ENCODE measurements at regions not wholly inside any gene's neighbourhood (a gene's known extent, or its start where the extent isn't known, plus 50 kb on each side); places are given as distances from the start of the nearest gene placed in this dataset.

- no peak overlapping the region for H4K5ac ChIP-seq (ENCODE audit: low read depth, low read length)
- dilution Hi-C loops (cut with HindIII; ENCODE audit: low sequenced_read_pairs, unreplicated experiment) (no loop called here), intact Hi-C loops (cut with micrococcal nuclease) (no loop called here), in situ Hi-C loops (cut with MboI; ENCODE audit: low sequenced_read_pairs) (no loop called here)
- H3K23ac ChIP-seq (ENCODE audit: low read depth, low read length): no peak overlapping the region
- H4K20me1 ChIP-seq (ENCODE audit: insufficient read depth, low read length): no peaks in the 10 kb centered on the region
- no peak overlapping the region for H2BK5ac ChIP-seq (ENCODE audit: low read depth, low read length, poor library complexity, severe bottlenecking)
- no peak overlapping the region for H2AFZ ChIP-seq (replicated peaks; ENCODE audit: low read length, poor library complexity)
- no peak overlapping the region for H2BK20ac ChIP-seq (ENCODE audit: low read depth, low read length)
- no peak overlapping the region for H2AK9ac ChIP-seq (replicated peaks; ENCODE audit: low read depth, low read length, poor library complexity)
- H2AK5ac ChIP-seq (ENCODE audit: low read depth, low read length): no peak overlapping the region
- no peak overlapping the region for H4K8ac ChIP-seq (ENCODE audit: low read depth in 2 of 2, low read length in 2 of 2)
- H3K4me3 ChIP-seq (ENCODE audit: insufficient read depth, low read depth, low read length): no peak overlapping the region
- no peak overlapping the region for H2BK15ac ChIP-seq (ENCODE audit: low read depth, low read length)
- CTCF ChIA-PET: no interaction called here
- BruUV-seq (replicated peaks): no TSS peak
- DNase-seq (no peak), ATAC-seq (ENCODE audit: low read depth) (no peak)
- no peaks in the 10 kb centered on the region for H3K36me3 ChIP-seq (ENCODE audit: control insufficient read depth, insufficient read depth, low read length)
- WGBS, 2 experiments (ENCODE audit: extremely low coverage in 2 of 2, insufficient read length in 1 of 2): no CpG with 5 or more reads among the region's 6 CpGs
- H3K56ac ChIP-seq (ENCODE audit: extremely low read depth, insufficient read depth, low read length): no peak overlapping the region
- no peaks in the 10 kb centered on the region for H3K9me1 ChIP-seq (ENCODE audit: insufficient read depth, low read length)
- H3K4me1 ChIP-seq (ENCODE audit: control insufficient read depth, insufficient read depth, low read length): peaks cover under 1% of the 10 kb centered on the region; the same call in 1 of the 2 replicates
- H3K9me3 ChIP-seq (ENCODE audit: control insufficient read depth, insufficient read depth, low read length): no peaks in the 10 kb centered on the region
- H3K4me2 ChIP-seq (ENCODE audit: low read depth, low read length): no peak overlapping the region
- no peak overlapping the region for H3K4ac ChIP-seq (ENCODE audit: low read depth, low read length)
- H3K79me1 ChIP-seq (ENCODE audit: low read depth in 1 of 2, low read length in 2 of 2): no peaks in the 10 kb centered on the region
- no peak overlapping the region for H3K27ac ChIP-seq (ENCODE audit: insufficient read depth, low read length)
- H3K18ac ChIP-seq (ENCODE audit: low read depth, low read length): no peak overlapping the region
- peak; percentile 70 for TF ChIP-seq CEBPB (IDR thresholded peaks at IDR 0.05; ENCODE audit: low read depth, low read length)
- TF ChIP-seq, protein P1, sequence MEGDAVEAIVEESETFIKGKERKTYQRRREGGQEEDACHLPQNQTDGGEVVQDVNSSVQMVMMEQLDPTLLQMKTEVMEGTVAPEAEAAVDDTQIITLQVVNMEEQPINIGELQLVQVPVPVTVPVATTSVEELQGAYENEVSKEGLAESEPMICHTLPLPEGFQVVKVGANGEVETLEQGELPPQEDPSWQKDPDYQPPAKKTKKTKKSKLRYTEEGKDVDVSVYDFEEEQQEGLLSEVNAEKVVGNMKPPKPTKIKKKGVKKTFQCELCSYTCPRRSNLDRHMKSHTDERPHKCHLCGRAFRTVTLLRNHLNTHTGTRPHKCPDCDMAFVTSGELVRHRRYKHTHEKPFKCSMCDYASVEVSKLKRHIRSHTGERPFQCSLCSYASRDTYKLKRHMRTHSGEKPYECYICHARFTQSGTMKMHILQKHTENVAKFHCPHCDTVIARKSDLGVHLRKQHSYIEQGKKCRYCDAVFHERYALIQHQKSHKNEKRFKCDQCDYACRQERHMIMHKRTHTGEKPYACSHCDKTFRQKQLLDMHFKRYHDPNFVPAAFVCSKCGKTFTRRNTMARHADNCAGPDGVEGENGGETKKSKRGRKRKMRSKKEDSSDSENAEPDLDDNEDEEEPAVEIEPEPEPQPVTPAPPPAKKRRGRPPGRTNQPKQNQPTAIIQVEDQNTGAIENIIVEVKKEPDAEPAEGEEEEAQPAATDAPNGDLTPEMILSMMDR (conservative IDR thresholded peaks at IDR 0.05; ENCODE audit: low read depth, low read length): no peak
- no peak for TF ChIP-seq MAFK (IDR thresholded peaks at IDR 0.05; ENCODE audit: low read depth, low read length)
- H3K27me3 ChIP-seq (ENCODE audit: control insufficient read depth, insufficient read depth, low read length): peaks cover 12% of the 10 kb centered on the region; the same call in 1 of the 2 replicates
- POLR2A ChIA-PET (ENCODE audit: unreplicated experiment): no interaction called here
- no peak overlapping the region for H3K9ac ChIP-seq (ENCODE audit: low read depth, low read length)
- no peak overlapping the region for H2BK120ac ChIP-seq (ENCODE audit: low read depth, low read length)
- H3K14ac ChIP-seq (replicated peaks; ENCODE audit: low read depth, low read length): no peak overlapping the region
- no peak overlapping the region for H4K91ac ChIP-seq (ENCODE audit: insufficient read depth, low read depth, low read length)
Measured at GRCh38 chr7:28310460-28310848, 101.9 kb upstream of the CREB5 start.

All from IMR-90 (cell line).